Loucy (cell line): ENCODE measurements at regions not wholly inside any gene's neighbourhood (a gene's known extent, or its start where the extent isn't known, plus 50 kb on each side); places are given as distances from the start of the nearest gene placed in this dataset.

Experiments used
- H2AFZ ChIP-seq: fragments of 200-600 bp; sonication (generic); 2 replicates; pipeline ENCODE4 v1.6.0; 2016; ENCODE audit warnings: antibody characterized with exemption, mild to moderate bottlenecking, low read length, moderate library complexity
- H3F3A ChIP-seq: fragments of 200-600 bp; 2 replicates; pipeline ENCODE4 v1.6.0; 2016; ENCODE audit warnings: antibody characterized with exemption, low read depth, mild to moderate bottlenecking
- H3K27me3 ChIP-seq: fragments of 200-600 bp; sonication (generic); 2 replicates; pipeline ENCODE4 v1.6.1; 2014; ENCODE audit warnings: low read length, mild to moderate bottlenecking; ENCODE audit not compliant: insufficient read depth, poor library complexity, severe bottlenecking
- H3K36me3 ChIP-seq: fragments of 200-600 bp; sonication (generic); 2 replicates; pipeline ENCODE4 v1.6.1; 2016; ENCODE audit warnings: low read length; ENCODE audit not compliant: insufficient read depth
- H3K4me1 ChIP-seq: fragments of 200-600 bp; sonication (generic); 2 replicates; pipeline ENCODE4 v1.5.1; 2014; ENCODE audit warnings: low read length, mild to moderate bottlenecking; ENCODE audit not compliant: insufficient read depth, poor library complexity, severe bottlenecking
- H3K4me2 ChIP-seq: fragments of 200-600 bp; sonication (generic); 2 replicates; pipeline ENCODE4 v1.6.0; 2014; ENCODE audit warnings: antibody characterized with exemption, low read length, low read depth, mild to moderate bottlenecking; ENCODE audit not compliant: poor library complexity, severe bottlenecking
- H3K4me3 ChIP-seq: fragments of 200-600 bp; sonication (generic); 2 replicates; pipeline ENCODE4 v1.5.1; 2014; ENCODE audit warnings: low read length, mild to moderate bottlenecking, mixed read lengths; ENCODE audit not compliant: poor library complexity, severe bottlenecking
- H3K79me2 ChIP-seq: fragments of 200-600 bp; sonication (generic); 2 replicates; pipeline ENCODE4 v1.6.1; 2014; ENCODE audit warnings: low read length; ENCODE audit not compliant: insufficient read depth
- H3K9ac ChIP-seq: fragments of 200-600 bp; sonication (generic); 2 replicates; pipeline ENCODE4 v1.6.0; 2014; ENCODE audit warnings: mild to moderate bottlenecking, low read depth, low read length, moderate library complexity; ENCODE audit not compliant: poor library complexity, severe bottlenecking
- H3K9me2 ChIP-seq: fragments of 200-600 bp; sonication (generic); replicated peaks from 2 replicates; pipeline ENCODE4 v1.6.1; 2016; ENCODE audit warnings: low read depth, low read length, mixed read lengths
- H3K9me3 ChIP-seq: fragments of 200-600 bp; sonication (generic); 2 replicates; pipeline ENCODE4 v1.6.1; 2014; ENCODE audit warnings: mild to moderate bottlenecking, antibody characterized with exemption, low read length, low read depth; ENCODE audit not compliant: insufficient read depth
- H4K20me1 ChIP-seq: fragments of 200-600 bp; sonication (generic); 2 replicates; pipeline ENCODE4 v1.6.0; 2014; ENCODE audit warnings: antibody characterized with exemption, low read length, mild to moderate bottlenecking; ENCODE audit not compliant: insufficient read depth, poor library complexity, severe bottlenecking
- CTCF ChIP-seq: fragments of 200-600 bp; sonication (generic); conservative IDR thresholded peaks from 2 replicates; pipeline ENCODE4 v1.5.1; 2014; ENCODE audit warnings: mild to moderate bottlenecking, antibody characterized with exemption, low read length
- EZH2phosphoT487 ChIP-seq: fragments of 200-600 bp; IDR thresholded peaks from 2 replicates; pipeline ENCODE4 v1.6.1; 2018; ENCODE audit warnings: antibody characterized with exemption, mild to moderate bottlenecking, moderate library complexity, borderline replicate concordance

GRCh38 chr13:54975676-54976075 lies 1947.1 kb downstream of the OLFM4 start:
- no peaks in the 10 kb centered on the region for H3K79me2 ChIP-seq
- H3K36me3 ChIP-seq, result no peaks in the 10 kb centered on the region
- H3K9me3 ChIP-seq, result no peaks in the 10 kb centered on the region
- no peak overlapping the region for H2AFZ ChIP-seq
- H3K4me3 ChIP-seq, result no peak overlapping the region
- TF ChIP-seq EZH2phosphoT487 (no peak), CTCF (no peak)
- no peaks in the 10 kb centered on the region for H3K27me3 ChIP-seq
- H3K4me2 ChIP-seq, result no peak overlapping the region
- no peaks in the 10 kb centered on the region for H3K9me2 ChIP-seq
- peaks cover 3% of the 10 kb centered on the region for H3K4me1 ChIP-seq
- no peaks in the 10 kb centered on the region for H3F3A ChIP-seq
- H3K9ac ChIP-seq, result no peak overlapping the region
- no peaks in the 10 kb centered on the region for H4K20me1 ChIP-seq

- Histone ChIP-seq H3F3A (no peaks in the 10 kb centered on the region), H3K4me2 (no peak overlapping the region), H3K36me3 (no peaks in the 10 kb centered on the region), H3K27me3 (no peaks in the 10 kb centered on the region), H3K79me2 (no peaks in the 10 kb centered on the region), H3K9me3 (no peaks in the 10 kb centered on the region), H3K9ac (no peak overlapping the region), H2AFZ (no peak overlapping the region), H3K4me1 (peaks cover 3% of the 10 kb centered on the region), H3K9me2 (no peaks in the 10 kb centered on the region), H4K20me1 (no peaks in the 10 kb centered on the region), H3K4me3 (no peak overlapping the region)
- no peak for TF ChIP-seq EZH2phosphoT487
- no peak for TF ChIP-seq CTCF
Measured at GRCh38 chr13:54980651-54981050, 1952.0 kb downstream of the OLFM4 start.

GRCh38 chr13:54989418-54989817 lies 1960.8 kb downstream of the OLFM4 start:
- H3K9me3 ChIP-seq, result no peaks in the 10 kb centered on the region
- no peak overlapping the region for H3K4me3 ChIP-seq
- H2AFZ ChIP-seq, result no peak overlapping the region
- H3F3A ChIP-seq, result no peaks in the 10 kb centered on the region
- no peaks in the 10 kb centered on the region for H3K27me3 ChIP-seq
- H4K20me1 ChIP-seq, result no peaks in the 10 kb centered on the region
- H3K36me3 ChIP-seq, result no peaks in the 10 kb centered on the region
- H3K79me2 ChIP-seq, result no peaks in the 10 kb centered on the region
- H3K4me2 ChIP-seq, result no peak overlapping the region
- no peaks in the 10 kb centered on the region for H3K9me2 ChIP-seq
- no peak for TF ChIP-seq CTCF
- no peak for TF ChIP-seq EZH2phosphoT487
- H3K9ac ChIP-seq, result no peak overlapping the region
- H3K4me1 ChIP-seq, result no peaks in the 10 kb centered on the region
